Nephron progenitor cell (in vitro differentiated cells): ENCODE measurements at regions not wholly inside any gene's neighbourhood (a gene's known extent, or its start where the extent isn't known, plus 50 kb on each side); places are given as distances from the start of the nearest gene placed in this dataset.

Experiments used
- DNase-seq: peaks from one replicate; pipeline ENCODE4 v3.0.0; 2021
- H3K27ac Mint-ChIP-seq: 2 replicates; pipeline ENCODE4 v1.8.0; 2021; ENCODE audit warnings: mild to moderate bottlenecking, moderate library complexity, mixed read lengths
- H3K27me3 Mint-ChIP-seq: 2 replicates; pipeline ENCODE4 v1.8.0; 2021; ENCODE audit warnings: mild to moderate bottlenecking, low read depth, mixed read lengths; ENCODE audit not compliant: poor library complexity
- H3K36me3 Mint-ChIP-seq: 2 replicates; pipeline ENCODE4 v1.8.0; 2021; ENCODE audit warnings: low read depth, mixed read lengths
- H3K4me1 Mint-ChIP-seq: 2 replicates; pipeline ENCODE4 v1.8.0; 2021; ENCODE audit warnings: mixed read lengths
- H3K4me3 Mint-ChIP-seq: 2 replicates; pipeline ENCODE4 v1.8.0; 2021; ENCODE audit warnings: mild to moderate bottlenecking, moderate library complexity, mixed read lengths
- H3K9me3 Mint-ChIP-seq: 2 replicates; pipeline ENCODE4 v1.8.0; 2021; ENCODE audit warnings: mild to moderate bottlenecking, moderate library complexity, mixed read lengths
- TF ChIP-seq, protein P1 (sequence below): fragments of 200-600 bp; sonication (generic); IDR thresholded peaks from 2 replicates; pipeline ENCODE4 v1.5.0; 2021; ENCODE audit warnings: antibody characterized with exemption

DNA sequence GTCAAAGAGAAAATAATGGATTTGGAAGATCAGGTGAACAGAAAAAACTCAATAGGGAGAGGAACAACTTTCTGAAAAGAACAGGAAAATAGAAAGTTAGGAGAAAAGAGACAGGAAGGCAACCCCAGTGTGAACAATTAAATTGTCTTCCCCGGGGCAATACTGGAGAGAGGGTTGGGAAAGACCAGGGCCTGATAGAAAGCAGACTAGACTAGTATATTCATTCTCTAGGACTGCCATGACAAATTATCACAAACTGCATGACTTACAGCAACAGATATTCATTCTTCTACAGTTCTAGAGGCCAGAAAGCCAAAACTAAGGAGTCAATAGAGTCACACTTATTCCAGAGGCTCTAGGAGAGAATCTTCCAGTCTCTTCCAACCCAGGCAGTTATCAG lies 482.8 kb downstream of the SOX6 start:
- Mint-ChIP-seq H3K27ac (no peak overlapping the region), H3K9me3 (peaks cover 13% of the 10 kb centered on the region), H3K4me3 (no peak overlapping the region), H3K27me3 (no peaks in the 10 kb centered on the region), H3K4me1 (peaks cover 29% of the 10 kb centered on the region), H3K36me3 (peaks cover 7% of the 10 kb centered on the region)
- TF ChIP-seq, protein P1, sequence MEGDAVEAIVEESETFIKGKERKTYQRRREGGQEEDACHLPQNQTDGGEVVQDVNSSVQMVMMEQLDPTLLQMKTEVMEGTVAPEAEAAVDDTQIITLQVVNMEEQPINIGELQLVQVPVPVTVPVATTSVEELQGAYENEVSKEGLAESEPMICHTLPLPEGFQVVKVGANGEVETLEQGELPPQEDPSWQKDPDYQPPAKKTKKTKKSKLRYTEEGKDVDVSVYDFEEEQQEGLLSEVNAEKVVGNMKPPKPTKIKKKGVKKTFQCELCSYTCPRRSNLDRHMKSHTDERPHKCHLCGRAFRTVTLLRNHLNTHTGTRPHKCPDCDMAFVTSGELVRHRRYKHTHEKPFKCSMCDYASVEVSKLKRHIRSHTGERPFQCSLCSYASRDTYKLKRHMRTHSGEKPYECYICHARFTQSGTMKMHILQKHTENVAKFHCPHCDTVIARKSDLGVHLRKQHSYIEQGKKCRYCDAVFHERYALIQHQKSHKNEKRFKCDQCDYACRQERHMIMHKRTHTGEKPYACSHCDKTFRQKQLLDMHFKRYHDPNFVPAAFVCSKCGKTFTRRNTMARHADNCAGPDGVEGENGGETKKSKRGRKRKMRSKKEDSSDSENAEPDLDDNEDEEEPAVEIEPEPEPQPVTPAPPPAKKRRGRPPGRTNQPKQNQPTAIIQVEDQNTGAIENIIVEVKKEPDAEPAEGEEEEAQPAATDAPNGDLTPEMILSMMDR: no peak
- no peak for DNase-seq

DNA sequence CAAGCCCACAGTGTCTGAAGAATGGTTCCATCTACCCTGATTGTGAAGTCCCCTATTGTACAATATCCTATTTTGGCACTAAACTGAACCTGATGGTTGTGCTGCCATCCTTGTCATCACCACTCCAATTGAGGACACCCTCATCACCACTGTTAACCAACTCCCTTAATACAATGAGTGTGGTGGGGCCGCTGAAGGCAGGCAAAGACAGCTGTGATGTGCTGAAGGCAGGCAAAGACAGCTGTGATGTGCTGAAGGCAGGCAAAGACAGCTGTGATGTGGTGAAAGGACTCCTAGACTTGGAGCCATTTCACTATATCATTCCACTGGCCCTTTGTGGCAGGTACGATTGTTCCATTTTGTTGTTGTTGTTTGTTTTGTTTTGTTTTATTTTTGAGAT lies 481.6 kb downstream of the SOX6 start:
- Mint-ChIP-seq H3K9me3 (peaks cover 15% of the 10 kb centered on the region), H3K4me1 (peaks cover 29% of the 10 kb centered on the region), H3K36me3 (peaks cover 7% of the 10 kb centered on the region), H3K27ac (no peak overlapping the region), H3K4me3 (no peak overlapping the region), H3K27me3 (peaks cover 7% of the 10 kb centered on the region)
- TF ChIP-seq, protein P1: no peak
- DNase-seq: no peak

DNA sequence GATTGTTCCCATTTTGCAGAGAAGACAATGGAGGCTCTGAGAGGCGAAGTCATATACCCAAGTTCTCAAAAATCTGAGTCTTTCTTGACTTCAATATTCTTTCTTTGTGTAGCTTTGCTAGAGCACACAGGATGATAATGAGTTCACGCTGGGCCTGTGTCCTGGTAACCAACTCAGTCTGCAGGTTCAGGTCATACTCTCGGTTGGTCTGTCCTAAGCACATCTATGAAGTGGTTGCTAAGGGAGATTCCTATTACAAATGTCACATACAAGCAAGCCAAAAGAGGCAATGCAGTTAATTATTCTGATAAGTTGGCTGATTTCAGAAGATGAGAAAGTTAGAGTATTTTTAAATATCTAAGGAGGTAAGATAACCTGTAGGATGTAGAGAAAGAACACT lies 481.0 kb downstream of the SOX6 start:
- peaks cover 29% of the 10 kb centered on the region for H3K4me1 Mint-ChIP-seq

DNA sequence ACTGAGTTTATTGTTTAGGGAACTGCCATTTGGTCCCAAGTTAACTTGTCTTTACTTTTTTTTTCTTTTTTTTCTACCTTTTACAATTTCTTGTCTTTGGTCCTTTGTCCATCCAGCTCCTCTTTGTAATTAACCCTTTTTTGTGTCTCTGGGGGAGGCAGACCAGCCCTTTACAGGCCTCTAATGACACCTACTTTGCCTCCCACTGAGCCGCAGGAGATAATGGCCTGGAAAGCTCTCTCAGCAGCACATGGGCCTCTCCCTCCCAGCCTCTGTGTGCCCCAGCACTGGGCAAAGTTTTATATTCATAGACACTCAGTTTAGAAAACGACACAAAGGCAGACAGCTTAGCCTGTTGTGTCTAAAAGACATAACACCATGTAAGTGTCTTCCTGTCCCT lies 480.4 kb downstream of the SOX6 start:
- TF ChIP-seq, protein P1: no peak
- Mint-ChIP-seq H3K4me3 (no peak overlapping the region), H3K36me3 (peaks cover 7% of the 10 kb centered on the region), H3K9me3 (peaks cover 15% of the 10 kb centered on the region), H3K27me3 (peaks cover 12% of the 10 kb centered on the region), H3K27ac (no peak overlapping the region), H3K4me1 (peaks cover 27% of the 10 kb centered on the region)
- no peak for DNase-seq

More for the DNA sequence above, 481.0 kb downstream of the SOX6 start:
- H3K27ac Mint-ChIP-seq: no peak overlapping the region
- TF ChIP-seq, protein P1: no peak
- no peak overlapping the region for H3K4me3 Mint-ChIP-seq
- peaks cover 7% of the 10 kb centered on the region for H3K36me3 Mint-ChIP-seq
- DNase-seq: no peak
- peaks cover 15% of the 10 kb centered on the region for H3K9me3 Mint-ChIP-seq
- peaks cover 12% of the 10 kb centered on the region for H3K27me3 Mint-ChIP-seq

DNA sequence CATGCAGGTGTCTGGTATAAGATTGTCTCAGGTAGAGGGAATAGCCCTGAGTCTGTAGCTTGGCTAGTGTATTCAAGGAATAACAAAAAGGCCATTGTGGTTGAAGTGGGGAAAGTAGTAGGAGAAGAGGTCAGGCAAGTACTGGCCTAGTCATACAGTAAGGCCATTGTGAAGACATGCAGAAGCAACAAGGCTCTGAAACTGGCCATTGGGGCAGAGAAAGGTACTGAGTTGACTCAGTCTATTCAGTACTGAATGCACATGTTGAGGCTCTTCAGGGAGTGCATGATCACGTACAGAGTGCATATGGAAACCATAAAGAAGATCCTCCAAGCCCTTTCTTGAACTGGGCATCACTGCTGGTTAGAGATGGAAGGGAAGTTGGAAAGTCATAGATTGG lies 477.6 kb downstream of the SOX6 start:
- TF ChIP-seq, protein P1: no peak
- DNase-seq: no peak
- peaks cover 32% of the 10 kb centered on the region for H3K4me1 Mint-ChIP-seq
- H3K27me3 Mint-ChIP-seq: peaks cover 12% of the 10 kb centered on the region
- H3K36me3 Mint-ChIP-seq: no peaks in the 10 kb centered on the region
- H3K4me3 Mint-ChIP-seq: no peak overlapping the region
- peaks cover 8% of the 10 kb centered on the region for H3K9me3 Mint-ChIP-seq
- H3K27ac Mint-ChIP-seq: no peak overlapping the region

DNA sequence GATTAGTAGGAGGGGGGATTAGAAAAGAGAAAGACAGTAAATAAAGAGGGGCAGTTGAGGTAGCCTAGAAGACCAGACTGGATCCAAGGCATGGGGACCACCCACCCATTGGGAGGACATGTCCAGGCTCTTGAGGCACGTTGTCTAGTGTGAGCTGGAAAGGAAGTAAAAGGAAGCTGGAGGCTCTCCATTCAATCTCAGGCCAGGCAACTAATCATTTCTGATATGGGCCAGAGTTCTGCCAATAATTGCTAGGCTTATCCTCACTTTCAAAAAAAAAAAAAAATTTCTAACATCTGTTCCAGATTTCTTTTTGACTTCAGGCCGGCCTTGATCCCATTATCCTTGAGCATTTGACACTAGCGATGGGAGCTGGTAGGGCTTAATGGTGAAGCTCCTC lies 476.1 kb downstream of the SOX6 start:
- TF ChIP-seq, protein P1: no peak
- H3K4me3 Mint-ChIP-seq: no peak overlapping the region
- H3K27me3 Mint-ChIP-seq: peaks cover 16% of the 10 kb centered on the region
- peaks cover 48% of the 10 kb centered on the region for H3K4me1 Mint-ChIP-seq
- H3K9me3 Mint-ChIP-seq: peaks cover 8% of the 10 kb centered on the region
- no peak overlapping the region for H3K27ac Mint-ChIP-seq
- no peaks in the 10 kb centered on the region for H3K36me3 Mint-ChIP-seq
- no peak for DNase-seq
